Activated naive CD4-positive, alpha-beta T cell (primary cell): ENCODE measurements at regions not wholly inside any gene's neighbourhood (a gene's known extent, or its start where the extent isn't known, plus 50 kb on each side); places are given as distances from the start of the nearest gene placed in this dataset.
"Not testable (repeated sequence)": the region's sequence is repeated elsewhere in the genome, so short reads cannot be mapped to it uniquely, and the experiment has no call there.

Experiments
- DNase-seq, 4 experiments: peaks; one replicate each; lab custom pipeline; 2025; lab: John Stamatoyannopoulos, UW

GRCh38 chr3:95627697-95628096 lies 1186.7 kb upstream of the EPHA6 start:
- no peak for DNase-seq

- no peak for DNase-seq
Observed at GRCh38 chr3:95629802-95630201, 1184.6 kb upstream of the EPHA6 start.

DNA sequence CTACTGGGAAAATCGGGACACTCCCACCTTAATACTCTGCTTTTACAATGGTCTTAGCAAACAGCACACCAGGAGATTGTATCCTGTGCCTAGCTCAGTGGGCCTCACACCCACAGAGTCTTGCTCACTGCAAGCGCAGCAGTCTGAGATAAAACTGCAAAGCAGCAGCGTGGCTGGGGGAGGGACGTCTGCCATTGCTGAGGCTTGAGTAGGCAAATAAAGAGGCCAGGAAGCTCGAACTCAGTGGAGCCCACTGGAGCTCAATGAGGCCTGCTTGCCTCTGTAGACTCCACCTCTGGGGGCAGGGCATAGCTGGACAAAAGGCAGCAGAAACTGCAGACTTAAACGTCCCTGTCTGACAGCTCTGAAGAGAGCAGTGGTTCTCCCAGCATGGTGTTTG lies 1169.1 kb upstream of the EPHA6 start:
- no peak for DNase-seq

DNA sequence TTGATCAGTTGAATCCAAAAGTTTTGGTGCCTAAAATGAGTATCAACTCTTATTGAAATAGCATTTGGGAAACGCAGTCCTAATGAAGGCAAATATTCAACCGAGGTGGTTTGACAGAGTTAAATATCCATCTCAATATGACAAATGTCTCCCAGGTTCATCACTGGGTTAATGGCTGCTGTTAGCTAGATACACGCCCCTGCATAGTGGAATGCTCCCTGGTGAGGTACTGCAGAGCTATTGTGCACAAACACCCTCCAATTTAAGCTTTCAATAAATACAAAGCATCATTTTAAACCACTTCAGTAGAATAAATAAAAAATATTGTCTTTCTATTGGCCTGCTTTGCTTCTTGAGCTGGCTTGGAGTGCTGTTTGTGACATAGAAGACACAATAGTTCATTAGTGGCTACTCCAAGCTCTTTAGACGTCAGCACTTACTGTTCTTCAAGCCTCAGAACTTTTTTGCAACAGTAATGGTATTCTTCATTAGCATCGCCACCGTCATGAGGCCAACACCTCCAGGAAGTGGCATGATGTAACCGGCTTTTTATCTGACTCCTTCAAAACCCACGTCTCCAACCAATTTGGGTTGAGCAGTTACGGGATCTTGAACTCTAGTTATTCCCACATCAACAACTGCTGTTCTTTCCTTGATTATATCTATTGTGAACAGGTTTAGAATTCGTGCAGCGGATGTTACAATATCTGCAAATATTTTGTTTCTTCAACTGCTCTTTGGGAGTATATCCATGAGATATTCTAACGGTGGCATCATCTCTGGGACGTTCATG lies 1159.6 kb upstream of the EPHA6 start:
- DNase-seq = no peak

DNA sequence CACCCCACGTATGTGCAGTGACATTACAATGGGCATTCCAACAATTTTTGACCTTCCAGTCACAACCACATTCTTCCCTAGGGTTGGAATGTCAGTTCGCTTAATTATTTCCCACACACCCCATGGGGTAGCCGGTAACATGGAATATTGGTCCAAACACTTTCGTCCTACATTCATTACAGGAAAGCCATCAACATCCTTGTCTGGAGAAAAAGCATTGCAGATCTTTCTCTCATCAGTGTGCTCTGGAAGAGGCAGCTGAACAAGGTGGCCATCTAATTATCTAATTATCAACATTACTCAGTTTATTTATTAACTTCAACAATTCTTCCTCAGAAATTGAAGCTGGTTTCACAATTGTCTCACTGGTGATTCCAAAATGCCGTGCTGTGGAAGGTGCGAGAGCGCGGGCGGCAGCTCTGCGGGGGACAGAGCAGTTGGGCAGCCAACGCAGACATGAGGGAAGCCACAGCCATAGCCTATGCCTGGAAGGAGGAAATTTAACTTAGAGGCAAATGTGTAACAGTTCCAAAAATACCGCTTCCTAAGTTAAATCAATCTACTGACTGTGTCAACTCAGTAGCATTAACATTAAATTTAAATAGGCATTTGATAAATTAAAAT lies 1158.9 kb upstream of the EPHA6 start:
- DNase-seq = no peak

DNA sequence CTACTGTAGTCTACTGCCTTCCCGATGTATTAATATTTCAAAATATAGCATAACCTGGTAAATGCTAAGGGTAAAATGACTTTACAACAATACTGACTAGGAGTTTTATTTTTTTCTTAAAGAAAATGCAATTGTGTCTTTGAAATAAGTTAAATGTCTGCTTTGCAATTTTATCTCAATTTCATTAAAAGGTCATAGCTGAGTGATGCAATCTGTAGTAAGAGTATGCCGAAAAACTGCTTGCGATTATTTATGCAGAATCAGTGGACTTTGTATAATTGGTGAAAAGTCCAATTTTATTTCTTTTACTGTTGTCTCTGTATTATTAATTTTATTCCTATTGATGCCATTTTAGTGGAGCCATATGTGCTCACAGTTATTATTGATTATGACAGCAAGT lies 1143.6 kb upstream of the EPHA6 start:
- DNase-seq = no peak

GRCh38 chr3:95673215-95673614 lies 1141.2 kb upstream of the EPHA6 start:
- DNase-seq = no peak

DNA sequence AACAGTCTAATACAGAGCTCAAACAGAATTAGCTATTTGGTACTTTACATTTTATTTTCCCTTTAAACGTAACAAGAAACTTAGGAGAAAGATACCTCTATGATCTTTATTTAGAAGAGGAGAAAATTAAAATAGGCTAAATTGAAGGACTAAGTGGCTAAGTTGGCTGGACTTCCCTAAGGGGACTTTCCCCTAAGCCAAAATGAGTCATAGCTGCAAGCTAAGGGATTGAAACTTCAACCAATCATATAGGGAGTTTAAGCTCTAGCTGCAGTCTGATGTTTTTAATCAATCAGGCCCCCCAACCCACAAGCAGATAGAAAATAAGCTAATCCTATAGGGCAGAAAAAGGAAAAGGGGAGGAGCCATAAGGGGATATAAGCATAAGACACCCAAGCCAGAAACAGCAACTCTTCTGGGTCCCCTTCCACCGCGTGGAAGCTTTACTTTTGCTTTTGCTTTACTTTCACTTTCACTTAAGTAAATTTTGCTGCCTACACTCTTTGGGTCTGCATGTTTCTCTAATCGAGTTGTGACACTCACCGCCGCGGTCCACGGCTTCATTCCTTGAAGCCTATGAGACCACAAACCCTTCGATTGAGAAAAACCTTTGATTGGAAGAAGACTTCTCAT lies 1108.5 kb upstream of the EPHA6 start:
- no peak for DNase-seq

DNA sequence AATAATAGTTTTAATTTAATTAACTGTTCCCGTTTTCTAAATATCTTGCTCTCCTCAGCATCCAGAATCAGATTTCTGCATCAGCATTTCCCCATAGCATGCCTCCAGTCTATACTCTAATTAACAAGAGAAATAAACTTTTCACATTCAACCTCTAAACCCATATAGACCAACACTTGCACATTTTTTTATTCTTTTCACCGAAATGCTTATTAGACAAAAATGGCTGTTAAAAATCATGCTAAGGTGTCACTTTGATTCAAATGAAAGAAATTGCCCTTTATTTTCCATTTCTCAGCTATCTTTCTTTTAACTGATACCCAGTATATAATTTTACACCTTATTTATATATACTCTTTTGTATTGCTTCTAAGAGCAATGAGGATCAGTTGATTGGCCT lies 1107.1 kb upstream of the EPHA6 start:
- DNase-seq = no peak

DNA sequence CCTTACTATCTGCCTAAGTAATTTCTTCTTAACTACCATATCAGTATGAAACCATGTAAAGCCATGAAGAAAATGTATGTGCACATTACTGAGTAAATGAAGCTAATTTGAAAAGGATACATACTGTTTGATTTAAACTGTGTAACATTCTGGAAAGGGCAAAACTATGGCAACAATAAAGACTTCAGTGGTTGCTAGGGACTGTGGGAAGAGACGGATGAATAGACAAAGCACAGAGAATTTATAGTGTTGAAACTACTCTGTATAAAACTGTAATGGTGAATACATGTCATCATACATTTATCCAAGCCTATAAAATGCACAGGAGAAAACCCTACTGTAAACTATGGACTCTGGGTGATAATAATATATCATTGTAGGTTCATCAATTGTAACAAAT lies 1103.7 kb upstream of the EPHA6 start:
- no peak for DNase-seq

- no peak for DNase-seq
Observed at GRCh38 chr3:95711789-95712188, 1102.6 kb upstream of the EPHA6 start.

DNA sequence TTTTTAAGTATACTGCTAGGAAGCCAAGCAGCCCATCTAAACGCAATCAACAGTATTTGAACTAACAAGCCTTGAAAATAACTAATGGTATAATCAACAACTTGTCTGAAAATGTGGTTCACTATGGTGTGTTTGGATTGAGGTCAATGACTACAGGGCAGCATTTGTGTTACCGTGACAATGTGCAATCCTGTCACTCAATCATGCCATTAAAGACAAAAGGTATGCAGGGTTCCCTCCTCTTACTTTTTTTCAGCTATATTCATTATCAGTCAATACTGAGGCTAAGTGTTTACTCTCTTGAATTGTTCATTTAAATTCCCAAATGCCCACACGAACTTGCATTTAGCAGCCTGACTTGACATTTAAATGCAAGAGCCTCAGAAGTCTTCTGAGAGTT lies 1099.3 kb upstream of the EPHA6 start:
- DNase-seq = no peak

DNA sequence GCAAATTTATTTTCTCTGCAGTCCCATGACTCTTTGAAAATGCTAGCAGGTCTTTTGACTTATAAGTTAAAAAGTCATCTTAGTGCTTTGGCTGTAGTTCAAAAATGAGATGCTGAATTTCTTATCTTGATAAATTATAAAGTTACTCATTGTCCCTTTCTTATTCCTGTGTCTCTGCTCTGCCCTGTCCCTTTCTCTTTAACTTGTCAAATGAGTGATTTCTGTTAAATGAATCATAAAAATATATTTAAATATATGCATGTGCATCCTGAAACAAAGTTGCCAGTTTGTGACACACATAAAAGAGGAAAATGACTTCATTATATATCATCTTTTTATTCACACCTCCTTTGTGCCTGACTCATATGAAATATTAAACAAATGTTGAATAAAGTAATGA lies 1097.3 kb upstream of the EPHA6 start:
- DNase-seq = no peak

GRCh38 chr3:95718168-95718567 lies 1096.2 kb upstream of the EPHA6 start:
- no peak for DNase-seq

DNA sequence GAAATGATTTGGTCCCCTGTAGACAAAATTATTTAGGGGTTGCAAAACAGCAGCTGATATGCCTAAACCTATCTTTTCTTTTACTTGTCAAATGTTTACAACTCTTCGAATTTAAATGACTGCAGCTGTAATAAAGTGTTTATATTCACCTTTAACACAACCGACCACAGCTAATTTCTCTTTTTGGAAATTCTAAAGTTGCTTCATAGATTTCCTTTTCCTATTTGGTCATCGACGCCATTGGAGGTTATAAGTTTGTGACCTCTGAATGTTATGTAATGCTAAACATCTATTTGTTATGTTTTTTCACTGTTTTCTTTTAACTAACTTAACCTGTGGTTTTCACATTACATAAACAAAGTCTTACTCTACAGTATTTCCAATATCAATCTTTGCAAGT lies 1094.9 kb upstream of the EPHA6 start:
- no peak for DNase-seq

GRCh38 chr3:95721938-95722337 lies 1092.5 kb upstream of the EPHA6 start:
- DNase-seq = no peak

DNA sequence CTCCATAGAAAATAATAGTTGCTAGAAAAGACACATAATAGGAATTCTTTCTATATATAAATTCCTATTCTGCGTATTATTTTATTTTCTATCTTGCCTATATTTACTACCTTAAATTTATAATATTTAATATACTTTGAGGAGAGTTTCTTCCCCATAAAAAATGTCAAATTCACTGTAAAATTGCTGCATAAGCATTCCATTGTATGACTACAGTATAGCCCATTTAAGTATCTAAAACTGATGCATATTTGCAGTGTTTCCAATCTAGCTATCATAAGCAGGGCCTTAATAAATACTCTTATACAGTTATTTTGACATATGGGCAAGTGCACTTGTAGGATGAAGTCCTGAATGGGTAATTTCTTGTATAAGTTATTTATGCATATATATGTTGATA lies 1088.6 kb upstream of the EPHA6 start:
- DNase-seq = no peak

DNA sequence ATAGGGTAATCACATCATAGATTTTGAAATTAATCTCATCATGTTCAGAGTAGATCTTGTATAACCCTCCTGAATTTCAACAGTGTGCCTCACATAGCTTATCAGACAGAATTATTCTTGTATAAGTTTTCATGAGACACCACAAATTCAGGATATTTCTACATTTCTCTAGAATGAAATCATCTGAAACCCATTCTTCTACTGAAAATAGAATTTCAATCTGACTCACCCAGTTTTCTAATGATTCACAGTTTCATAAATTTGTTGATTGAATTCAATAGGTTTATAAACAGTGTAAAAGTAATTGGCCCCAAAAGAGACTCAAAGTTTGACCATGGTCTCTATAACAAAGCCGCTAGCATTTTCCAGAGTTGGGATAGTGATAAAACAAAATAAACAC lies 1082.6 kb upstream of the EPHA6 start:
- DNase-seq = no peak

- DNase-seq = no peak
Observed at GRCh38 chr3:95733336-95733735, 1081.1 kb upstream of the EPHA6 start.

- DNase-seq = no peak
Observed at GRCh38 chr3:95738045-95738444, 1076.3 kb upstream of the EPHA6 start.

DNA sequence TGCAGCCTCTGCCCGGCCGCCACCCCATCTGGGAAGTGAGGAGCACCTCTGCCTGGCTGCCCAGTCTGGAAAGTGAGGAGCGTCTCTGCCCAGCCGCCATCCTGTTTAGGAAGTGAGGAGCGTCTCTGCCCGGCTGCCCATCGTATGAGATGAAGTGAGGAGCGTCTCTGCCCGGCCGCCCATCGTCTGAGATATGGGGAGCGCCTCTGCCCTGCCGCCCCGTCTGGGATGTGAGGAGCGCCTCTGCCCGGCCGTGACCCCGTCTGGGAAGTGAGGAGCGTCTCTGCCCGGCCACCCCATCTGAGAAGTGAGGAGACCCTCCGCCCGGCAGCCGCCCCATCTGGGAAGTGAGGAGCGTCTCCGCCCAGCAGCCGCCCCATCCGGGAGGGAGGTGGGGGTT lies 1069.5 kb upstream of the EPHA6 start:
- not testable (repeated sequence) for DNase-seq

DNA sequence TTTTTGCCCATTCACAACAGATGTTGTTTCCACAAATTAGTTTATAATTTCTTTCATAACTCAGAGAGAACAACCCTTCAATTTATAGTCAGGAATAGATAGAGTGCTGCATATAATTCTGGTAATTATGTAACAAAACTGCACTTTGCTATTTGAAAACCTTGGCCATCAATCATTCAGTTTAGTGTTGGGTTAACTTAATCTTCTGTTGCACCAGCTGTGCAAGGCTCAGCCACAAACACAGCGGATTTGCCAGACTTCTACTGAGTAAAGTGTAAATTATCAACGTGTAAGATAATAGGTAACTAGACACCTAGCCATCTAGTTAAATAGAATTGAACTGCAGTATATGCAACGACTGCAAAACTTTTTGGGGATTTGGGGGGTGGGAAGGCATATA lies 1064.3 kb upstream of the EPHA6 start:
- no peak for DNase-seq

GRCh38 chr3:95751509-95751908 lies 1062.9 kb upstream of the EPHA6 start:
- no peak for DNase-seq
